Tibial artery (tissue), 4 donors: ENCODE measurements at regions not wholly inside any gene's neighbourhood (a gene's known extent, or its start where the extent isn't known, plus 50 kb on each side); places are given as distances from the start of the nearest gene placed in this dataset.

Experiments used
- DNase-seq, 2 donors: peaks; one replicate each; pipeline ENCODE4 v3.0.0-alpha.2; 2019
- H3K27ac ChIP-seq, 2 donors: fragments of 200-600 bp; sonication (generic) in 1 of 2; 1 replicate in 1 of 2; 2 replicates in 1 of 2; pipeline ENCODE4 v1.5.1; 2018 to 2019; ENCODE audit warnings: mild to moderate bottlenecking in 1 of 2
- H3K27me3 ChIP-seq, 2 donors: fragments of 200-600 bp; sonication (generic) in 1 of 2; one replicate each; pipeline versions ENCODE4 v1.5.1 to v1.6.0; 2016 to 2019
- H3K36me3 ChIP-seq, 3 donors: fragments of 200-600 bp; sonication (generic) in 2 of 3; one replicate each; pipeline ENCODE4 v1.5.1; 2016 to 2019; ENCODE audit warnings: mild to moderate bottlenecking in 2 of 3
- H3K4me1 ChIP-seq, 4 donors: fragments of 200-600 bp; sonication (generic) in 2 of 4; 1 replicate in 3 of 4; 2 replicates in 1 of 4; pipeline ENCODE4 v1.5.1; 2016 to 2019
- H3K4me3 ChIP-seq, 2 donors: fragments of 200-600 bp; sonication (generic) in 1 of 2; 1 replicate in 1 of 2; 2 replicates in 1 of 2; pipeline ENCODE4 v1.5.1; 2018 to 2019; ENCODE audit warnings: mild to moderate bottlenecking in 2 of 2
- H3K9me3 ChIP-seq, 3 donors: fragments of 200-600 bp; sonication (generic) in 1 of 3; one replicate each; pipeline ENCODE4 v1.5.1; 2016 to 2019
- intact Hi-C: fragments of 100-400 bp; cut with DNase I; formaldehyde crosslinking; loops from one replicate; pipeline ENCODE4 v1.15.0; 2023; ENCODE audit warnings: low total_unique reads
- TF ChIP-seq, protein P1 (sequence below), 2 experiments: fragments of 200-600 bp in 1 of 2; fragments of 450-650 bp in 1 of 2; IDR thresholded peaks; one replicate each; pipeline ENCODE4 v1.5.1; 2017 to 2019; ENCODE audit warnings: antibody characterized with exemption in 2 of 2, mild to moderate bottlenecking in 1 of 2, moderate library complexity in 1 of 2

DNA sequence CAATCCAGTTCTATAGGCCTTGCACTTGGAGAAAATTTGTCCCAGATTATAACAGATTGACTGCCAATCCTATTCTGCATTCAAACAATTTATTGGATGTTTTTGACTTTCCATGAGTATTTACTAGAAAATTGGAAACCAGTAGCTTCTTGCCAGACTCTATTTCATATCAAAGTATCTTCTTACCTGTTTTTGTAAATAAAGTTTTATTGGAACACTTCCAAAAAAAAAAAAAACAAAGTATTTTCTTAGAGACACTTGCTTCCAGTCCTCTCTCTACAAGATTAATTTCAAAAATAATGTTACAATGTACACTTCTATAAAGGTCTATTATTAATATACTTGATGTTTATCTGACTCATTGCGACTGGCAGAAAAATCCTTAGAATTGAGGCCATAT is 209.2 kb upstream of the PCDH9 start:
- no peak for DNase-seq
- TF ChIP-seq, protein P1, sequence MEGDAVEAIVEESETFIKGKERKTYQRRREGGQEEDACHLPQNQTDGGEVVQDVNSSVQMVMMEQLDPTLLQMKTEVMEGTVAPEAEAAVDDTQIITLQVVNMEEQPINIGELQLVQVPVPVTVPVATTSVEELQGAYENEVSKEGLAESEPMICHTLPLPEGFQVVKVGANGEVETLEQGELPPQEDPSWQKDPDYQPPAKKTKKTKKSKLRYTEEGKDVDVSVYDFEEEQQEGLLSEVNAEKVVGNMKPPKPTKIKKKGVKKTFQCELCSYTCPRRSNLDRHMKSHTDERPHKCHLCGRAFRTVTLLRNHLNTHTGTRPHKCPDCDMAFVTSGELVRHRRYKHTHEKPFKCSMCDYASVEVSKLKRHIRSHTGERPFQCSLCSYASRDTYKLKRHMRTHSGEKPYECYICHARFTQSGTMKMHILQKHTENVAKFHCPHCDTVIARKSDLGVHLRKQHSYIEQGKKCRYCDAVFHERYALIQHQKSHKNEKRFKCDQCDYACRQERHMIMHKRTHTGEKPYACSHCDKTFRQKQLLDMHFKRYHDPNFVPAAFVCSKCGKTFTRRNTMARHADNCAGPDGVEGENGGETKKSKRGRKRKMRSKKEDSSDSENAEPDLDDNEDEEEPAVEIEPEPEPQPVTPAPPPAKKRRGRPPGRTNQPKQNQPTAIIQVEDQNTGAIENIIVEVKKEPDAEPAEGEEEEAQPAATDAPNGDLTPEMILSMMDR (IDR thresholded peaks at IDR 0.05): no peak
- no peaks in the 10 kb centered on the region for H3K4me1 ChIP-seq
- no peaks in the 10 kb centered on the region for H3K27me3 ChIP-seq
- H3K36me3 ChIP-seq: no peaks in the 10 kb centered on the region
- H3K27ac ChIP-seq: no peak overlapping the region
- intact Hi-C loops: no loop called here
- H3K4me3 ChIP-seq: no peak overlapping the region
- H3K9me3 ChIP-seq: no peaks in the 10 kb centered on the region

DNA sequence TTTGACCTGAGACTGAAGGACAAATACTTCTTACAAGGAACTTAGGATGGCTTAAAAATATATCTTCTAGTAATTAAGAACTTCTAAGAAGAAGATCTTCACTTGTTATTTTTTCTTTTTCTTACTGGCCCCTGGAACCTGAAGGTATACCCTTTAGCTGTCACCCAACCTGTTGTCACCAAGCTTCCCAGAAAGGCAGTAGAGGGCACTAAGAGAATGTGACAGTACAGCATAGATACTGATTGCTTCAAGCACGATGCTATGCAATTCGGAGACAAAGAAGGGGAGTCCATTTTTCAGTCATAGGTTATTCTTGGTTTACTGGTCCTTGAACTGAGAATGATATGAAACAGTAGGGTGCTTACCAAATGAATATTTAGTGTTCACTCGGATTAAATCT is 208.3 kb upstream of the PCDH9 start:
- Histone ChIP-seq H3K27me3 (no peaks in the 10 kb centered on the region), H3K9me3 (no peaks in the 10 kb centered on the region), H3K4me1 (no peaks in the 10 kb centered on the region), H3K36me3 (no peaks in the 10 kb centered on the region), H3K4me3 (no peak overlapping the region), H3K27ac (no peak overlapping the region)
- TF ChIP-seq, protein P1 (IDR thresholded peaks at IDR 0.05): no peak
- DNase-seq: no peak
- intact Hi-C loops: no loop called here

DNA sequence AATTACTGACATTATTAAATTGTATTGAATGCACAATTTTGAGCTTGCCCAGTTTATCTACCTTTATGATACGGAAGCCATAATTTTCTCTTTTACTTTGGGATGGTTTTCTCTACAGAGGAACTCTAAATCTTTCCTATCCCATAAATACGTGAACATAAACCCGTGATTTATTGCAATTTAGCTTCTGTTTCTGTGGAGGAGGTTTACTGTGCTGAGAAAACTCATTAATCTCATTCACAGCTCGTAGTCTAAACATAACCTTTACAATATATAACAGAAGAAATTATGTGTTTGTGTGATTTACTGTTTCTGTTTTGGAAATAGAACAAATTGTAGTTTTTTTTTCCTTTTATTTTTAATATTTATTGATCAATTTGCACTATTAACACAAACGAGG is 207.1 kb upstream of the PCDH9 start:
- intact Hi-C loops: no loop called here
- H3K4me1 ChIP-seq: no peaks in the 10 kb centered on the region
- TF ChIP-seq, protein P1 (IDR thresholded peaks at IDR 0.05): no peak
- H3K27me3 ChIP-seq: no peaks in the 10 kb centered on the region
- H3K4me3 ChIP-seq: no peak overlapping the region
- H3K9me3 ChIP-seq: no peaks in the 10 kb centered on the region
- DNase-seq: no peak
- H3K27ac ChIP-seq: no peak overlapping the region
- no peaks in the 10 kb centered on the region for H3K36me3 ChIP-seq

DNA sequence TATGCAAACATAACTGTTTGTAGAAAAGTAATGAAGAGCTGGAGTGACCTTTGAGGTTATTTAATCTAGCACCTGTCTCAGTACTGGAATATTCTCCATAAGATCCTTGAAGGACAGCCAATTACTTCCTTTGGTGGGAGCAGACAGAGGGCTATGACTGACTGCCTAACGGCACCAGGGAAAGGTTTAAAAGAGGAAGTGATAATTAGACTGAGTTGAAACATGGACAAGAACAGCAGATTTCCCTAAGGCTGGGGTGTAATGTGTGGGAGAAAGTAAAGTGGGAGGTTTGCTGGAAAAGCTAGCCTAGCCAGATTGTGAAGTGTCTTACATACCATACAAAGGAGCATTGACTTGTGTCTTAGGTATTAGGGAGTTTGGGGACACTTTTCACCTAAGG is 191.3 kb upstream of the PCDH9 start:
- H3K9me3 ChIP-seq: no peaks in the 10 kb centered on the region

DNA sequence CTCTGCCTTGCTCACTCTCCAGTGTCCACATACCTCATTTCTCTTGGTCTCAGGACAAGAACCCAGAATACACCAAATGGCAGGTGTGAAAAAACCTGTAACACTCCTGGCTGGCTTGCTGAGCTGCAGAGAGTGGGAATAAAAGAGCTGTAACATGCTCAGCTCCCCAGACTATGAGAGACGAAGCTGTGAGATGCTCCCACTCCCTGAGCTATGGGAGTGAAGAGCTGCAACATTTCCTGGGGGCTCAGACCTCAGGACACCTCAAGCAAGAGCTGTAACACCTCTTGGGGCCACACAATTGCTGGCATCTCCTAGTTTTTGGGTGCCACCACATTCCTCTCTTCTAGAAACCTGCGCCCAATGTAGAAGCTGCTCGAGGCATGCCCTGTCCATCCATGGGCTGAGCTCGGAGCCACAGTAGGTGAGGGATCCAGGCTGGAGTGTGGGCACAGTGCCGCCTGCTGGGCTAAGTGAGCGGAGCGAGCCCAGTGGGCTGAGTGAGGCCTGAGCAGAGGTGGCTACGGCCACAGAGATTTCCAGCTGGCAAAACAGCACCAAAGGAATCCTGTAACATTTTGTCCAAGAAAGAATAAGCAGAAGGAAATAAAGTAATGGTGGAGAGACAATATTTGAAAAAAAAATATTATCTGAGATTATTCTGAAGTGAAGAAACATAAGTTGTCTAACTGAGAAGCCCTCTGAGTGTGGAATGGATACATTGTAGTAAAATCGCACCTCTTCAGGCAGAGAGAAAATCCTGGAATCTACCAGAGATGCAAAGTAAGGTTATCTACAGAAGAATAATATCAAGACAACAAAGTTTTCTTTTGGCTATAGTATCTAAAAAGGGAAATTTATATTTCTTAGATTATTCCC is 186.2 kb upstream of the PCDH9 start:
- Histone ChIP-seq H3K4me1 (no peaks in the 10 kb centered on the region), H3K4me3 (no peak overlapping the region), H3K36me3 (no peaks in the 10 kb centered on the region), H3K27me3 (no peaks in the 10 kb centered on the region), H3K9me3 (no peaks in the 10 kb centered on the region), H3K27ac (no peak overlapping the region)
- no peak for DNase-seq
- intact Hi-C loops: no loop called here
- TF ChIP-seq, protein P1 (IDR thresholded peaks at IDR 0.05): no peak

More for the DNA sequence above, 191.3 kb upstream of the PCDH9 start:
- TF ChIP-seq, protein P1 (IDR thresholded peaks at IDR 0.05): no peak
- Histone ChIP-seq H3K27me3 (no peaks in the 10 kb centered on the region), H3K27ac (no peak overlapping the region), H3K4me1 (no peaks in the 10 kb centered on the region), H3K36me3 (no peaks in the 10 kb centered on the region), H3K4me3 (no peak overlapping the region)
- intact Hi-C loops: no loop called here
- no peak for DNase-seq
